Peyer's patch (tissue), 4 donors: ENCODE measurements at regions not wholly inside any gene's neighbourhood (a gene's known extent, or its start where the extent isn't known, plus 50 kb on each side); places are given as distances from the start of the nearest gene placed in this dataset.

Source experiments
- CTCF ChIP-seq, 6 experiments: fragments of 450-650 bp in 4 of 6; fragments of 200-600 bp in 2 of 6; sonication (generic) in 1 of 6; IDR thresholded peaks; one replicate each; pipeline ENCODE4 v1.5.1; 2017 to 2019; ENCODE audit warnings: antibody characterized with exemption in 6 of 6, mild to moderate bottlenecking in 3 of 6, moderate library complexity in 1 of 6
- POLR2A ChIP-seq, 2 donors: fragments of 450-650 bp; IDR thresholded peaks; one replicate each; pipeline ENCODE4 v1.5.1; 2017; ENCODE audit warnings: antibody characterized with exemption in 2 of 2, mild to moderate bottlenecking in 2 of 2, moderate library complexity in 2 of 2

- TF ChIP-seq POLR2A (IDR thresholded peaks at IDR 0.05): no peak
- no peak for TF ChIP-seq CTCF (IDR thresholded peaks at IDR 0.05)
Observed at GRCh38 chr5:168117469-168117868, 174.0 kb upstream of the WWC1 start.
